ENCODE measurements at regions not wholly inside any gene's neighbourhood (a gene's known extent, or its start where the extent isn't known, plus 50 kb on each side); places are given as distances from the start of the nearest gene placed in this dataset.

DNA sequence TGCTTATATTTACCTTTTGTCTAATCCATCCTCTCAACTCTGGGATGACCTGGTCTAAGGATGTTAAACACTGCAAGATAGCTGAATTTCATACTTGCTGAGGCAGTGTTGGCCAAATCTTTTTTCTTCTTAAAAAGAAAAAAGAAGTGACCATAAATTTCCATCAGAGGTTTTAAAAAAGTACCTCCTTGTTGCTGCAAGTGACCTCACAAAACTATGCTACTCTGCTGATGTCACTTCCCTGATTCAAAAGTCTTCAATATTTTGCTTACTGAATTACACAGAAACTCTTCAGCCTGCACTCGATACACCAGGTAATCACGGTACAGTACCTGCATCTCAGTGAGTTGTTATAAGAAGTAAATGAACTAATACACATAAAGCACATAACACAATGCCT lies 107.2 kb upstream of the PRDM1 start:
- TF ChIP-seq PHF8 (IDR thresholded peaks at IDR 0.05; ENCODE audit: borderline replicate concordance, low read depth) (no peak), CBX2 (IDR thresholded peaks at IDR 0.05; ENCODE audit: borderline replicate concordance, low read depth) (no peak), SMC3 (IDR thresholded peaks at IDR 0.05) (no peak), POLR2A (IDR thresholded peaks at IDR 0.05; ENCODE audit: low read length) (no peak), MYC (IDR thresholded peaks at IDR 0.05; ENCODE audit: borderline replicate concordance, low read length) (no peak), POLR2AphosphoS2 (conservative IDR thresholded peaks at IDR 0.05; ENCODE audit: low read length) (no peak), JUNB (IDR thresholded peaks at IDR 0.05) (no peak), BHLHE40 (IDR thresholded peaks at IDR 0.05; ENCODE audit: low read depth, low read length) (no peak)
- TF ChIP-seq, protein P1, sequence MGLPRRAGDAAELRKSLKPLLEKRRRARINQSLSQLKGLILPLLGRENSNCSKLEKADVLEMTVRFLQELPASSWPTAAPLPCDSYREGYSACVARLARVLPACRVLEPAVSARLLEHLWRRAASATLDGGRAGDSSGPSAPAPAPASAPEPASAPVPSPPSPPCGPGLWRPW (IDR thresholded peaks at IDR 0.05): no peak
- TF ChIP-seq, protein P2, sequence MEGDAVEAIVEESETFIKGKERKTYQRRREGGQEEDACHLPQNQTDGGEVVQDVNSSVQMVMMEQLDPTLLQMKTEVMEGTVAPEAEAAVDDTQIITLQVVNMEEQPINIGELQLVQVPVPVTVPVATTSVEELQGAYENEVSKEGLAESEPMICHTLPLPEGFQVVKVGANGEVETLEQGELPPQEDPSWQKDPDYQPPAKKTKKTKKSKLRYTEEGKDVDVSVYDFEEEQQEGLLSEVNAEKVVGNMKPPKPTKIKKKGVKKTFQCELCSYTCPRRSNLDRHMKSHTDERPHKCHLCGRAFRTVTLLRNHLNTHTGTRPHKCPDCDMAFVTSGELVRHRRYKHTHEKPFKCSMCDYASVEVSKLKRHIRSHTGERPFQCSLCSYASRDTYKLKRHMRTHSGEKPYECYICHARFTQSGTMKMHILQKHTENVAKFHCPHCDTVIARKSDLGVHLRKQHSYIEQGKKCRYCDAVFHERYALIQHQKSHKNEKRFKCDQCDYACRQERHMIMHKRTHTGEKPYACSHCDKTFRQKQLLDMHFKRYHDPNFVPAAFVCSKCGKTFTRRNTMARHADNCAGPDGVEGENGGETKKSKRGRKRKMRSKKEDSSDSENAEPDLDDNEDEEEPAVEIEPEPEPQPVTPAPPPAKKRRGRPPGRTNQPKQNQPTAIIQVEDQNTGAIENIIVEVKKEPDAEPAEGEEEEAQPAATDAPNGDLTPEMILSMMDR (IDR thresholded peaks at IDR 0.05): no peak
- TF ChIP-seq, protein P3, sequence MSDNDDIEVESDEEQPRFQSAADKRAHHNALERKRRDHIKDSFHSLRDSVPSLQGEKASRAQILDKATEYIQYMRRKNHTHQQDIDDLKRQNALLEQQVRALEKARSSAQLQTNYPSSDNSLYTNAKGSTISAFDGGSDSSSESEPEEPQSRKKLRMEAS (IDR thresholded peaks at IDR 0.05): no peak
- TF ChIP-seq, protein P4, sequence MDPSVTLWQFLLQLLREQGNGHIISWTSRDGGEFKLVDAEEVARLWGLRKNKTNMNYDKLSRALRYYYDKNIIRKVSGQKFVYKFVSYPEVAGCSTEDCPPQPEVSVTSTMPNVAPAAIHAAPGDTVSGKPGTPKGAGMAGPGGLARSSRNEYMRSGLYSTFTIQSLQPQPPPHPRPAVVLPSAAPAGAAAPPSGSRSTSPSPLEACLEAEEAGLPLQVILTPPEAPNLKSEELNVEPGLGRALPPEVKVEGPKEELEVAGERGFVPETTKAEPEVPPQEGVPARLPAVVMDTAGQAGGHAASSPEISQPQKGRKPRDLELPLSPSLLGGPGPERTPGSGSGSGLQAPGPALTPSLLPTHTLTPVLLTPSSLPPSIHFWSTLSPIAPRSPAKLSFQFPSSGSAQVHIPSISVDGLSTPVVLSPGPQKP (IDR thresholded peaks at IDR 0.05; ENCODE audit: low read depth, low read length): no peak
- TF ChIP-seq, protein P5, sequence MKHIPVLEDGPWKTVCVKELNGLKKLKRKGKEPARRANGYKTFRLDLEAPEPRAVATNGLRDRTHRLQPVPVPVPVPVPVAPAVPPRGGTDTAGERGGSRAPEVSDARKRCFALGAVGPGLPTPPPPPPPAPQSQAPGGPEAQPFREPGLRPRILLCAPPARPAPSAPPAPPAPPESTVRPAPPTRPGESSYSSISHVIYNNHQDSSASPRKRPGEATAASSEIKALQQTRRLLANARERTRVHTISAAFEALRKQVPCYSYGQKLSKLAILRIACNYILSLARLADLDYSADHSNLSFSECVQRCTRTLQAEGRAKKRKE (CRISPR knock-in tag; IDR thresholded peaks at IDR 0.05; ENCODE audit: low read depth): no peak
- TF ChIP-seq, protein P6, sequence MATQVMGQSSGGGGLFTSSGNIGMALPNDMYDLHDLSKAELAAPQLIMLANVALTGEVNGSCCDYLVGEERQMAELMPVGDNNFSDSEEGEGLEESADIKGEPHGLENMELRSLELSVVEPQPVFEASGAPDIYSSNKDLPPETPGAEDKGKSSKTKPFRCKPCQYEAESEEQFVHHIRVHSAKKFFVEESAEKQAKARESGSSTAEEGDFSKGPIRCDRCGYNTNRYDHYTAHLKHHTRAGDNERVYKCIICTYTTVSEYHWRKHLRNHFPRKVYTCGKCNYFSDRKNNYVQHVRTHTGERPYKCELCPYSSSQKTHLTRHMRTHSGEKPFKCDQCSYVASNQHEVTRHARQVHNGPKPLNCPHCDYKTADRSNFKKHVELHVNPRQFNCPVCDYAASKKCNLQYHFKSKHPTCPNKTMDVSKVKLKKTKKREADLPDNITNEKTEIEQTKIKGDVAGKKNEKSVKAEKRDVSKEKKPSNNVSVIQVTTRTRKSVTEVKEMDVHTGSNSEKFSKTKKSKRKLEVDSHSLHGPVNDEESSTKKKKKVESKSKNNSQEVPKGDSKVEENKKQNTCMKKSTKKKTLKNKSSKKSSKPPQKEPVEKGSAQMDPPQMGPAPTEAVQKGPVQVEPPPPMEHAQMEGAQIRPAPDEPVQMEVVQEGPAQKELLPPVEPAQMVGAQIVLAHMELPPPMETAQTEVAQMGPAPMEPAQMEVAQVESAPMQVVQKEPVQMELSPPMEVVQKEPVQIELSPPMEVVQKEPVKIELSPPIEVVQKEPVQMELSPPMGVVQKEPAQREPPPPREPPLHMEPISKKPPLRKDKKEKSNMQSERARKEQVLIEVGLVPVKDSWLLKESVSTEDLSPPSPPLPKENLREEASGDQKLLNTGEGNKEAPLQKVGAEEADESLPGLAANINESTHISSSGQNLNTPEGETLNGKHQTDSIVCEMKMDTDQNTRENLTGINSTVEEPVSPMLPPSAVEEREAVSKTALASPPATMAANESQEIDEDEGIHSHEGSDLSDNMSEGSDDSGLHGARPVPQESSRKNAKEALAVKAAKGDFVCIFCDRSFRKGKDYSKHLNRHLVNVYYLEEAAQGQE (IDR thresholded peaks at IDR 0.05): no peak
